ENCODE measurements at regions not wholly inside any gene's neighbourhood (a gene's known extent, or its start where the extent isn't known, plus 50 kb on each side); places are given as distances from the start of the nearest gene placed in this dataset.

- H3K9ac ChIP-seq (ENCODE audit: low read length), result no peak overlapping the region
- ChIA-PET CTCF (no interaction called here), POLR2A (no interaction called here), RAD21 (ENCODE audit: low non-redundant PET in 1 of 2, low total read pairs in 2 of 2, uncharacterized antibody in 2 of 2, unreplicated experiment in 2 of 2) (no interaction called here)
- no peaks in the 10 kb centered on the region for H3K4me1 ChIP-seq (ENCODE audit: control insufficient read depth in 1 of 2, insufficient read depth in 2 of 2, low read length in 2 of 2)
- no peaks in the 10 kb centered on the region for H3K9me3 ChIP-seq (ENCODE audit: control insufficient read depth in 1 of 2, insufficient read depth in 1 of 2, low read depth in 1 of 2, low read length in 2 of 2)
- no peak for ATAC-seq
- H3K36me3 ChIP-seq (ENCODE audit: control insufficient read depth in 1 of 2, insufficient read depth in 2 of 2, low read length in 2 of 2), result no peaks in the 10 kb centered on the region
- DNase-seq (ENCODE audit: low read depth, low spot score), result no peak
- H4K20me1 ChIP-seq (ENCODE audit: insufficient read depth), result no peaks in the 10 kb centered on the region
- BruUV-seq (replicated peaks), result no TSS peak
- H3K27me3 ChIP-seq (ENCODE audit: insufficient read depth, low read length), result no peaks in the 10 kb centered on the region
- no peaks in the 10 kb centered on the region for H3K9me2 ChIP-seq (ENCODE audit: insufficient read depth)
- no peak for TF ChIP-seq RAD21 (IDR thresholded peaks at IDR 0.05; ENCODE audit: low read depth)
- TF ChIP-seq SIN3A (IDR thresholded peaks at IDR 0.05; ENCODE audit: low read depth), result no peak
- TF ChIP-seq ZFX (IDR thresholded peaks at IDR 0.05), result no peak
- TF ChIP-seq ATF3 (IDR thresholded peaks at IDR 0.05), result no peak
- TF ChIP-seq ELF1 (IDR thresholded peaks at IDR 0.05; ENCODE audit: borderline replicate concordance, low read depth), result no peak
- TF ChIP-seq SRF (IDR thresholded peaks at IDR 0.05; ENCODE audit: low read depth), result no peak
- no peak for TF ChIP-seq TCF7L2 (IDR thresholded peaks at IDR 0.05; ENCODE audit: borderline replicate concordance, extremely low read depth, insufficient read depth, insufficient read length)
- H2AFZ ChIP-seq (ENCODE audit: low read depth, low read length, poor library complexity, severe bottlenecking), result no peak overlapping the region
- no peak overlapping the region for H3K4me3 ChIP-seq (replicated peaks in 1 of 2; ENCODE audit: low read depth in 1 of 2, low read length in 2 of 2)
- no peak overlapping the region for H3K27ac ChIP-seq (ENCODE audit: low read depth, low read length)
- no peak overlapping the region for H3K4me2 ChIP-seq (ENCODE audit: low read length)
- no peaks in the 10 kb centered on the region for H3K79me2 ChIP-seq (ENCODE audit: insufficient read depth, low read length)
- intact Hi-C loops (cut with micrococcal nuclease), result no loop called here
Observed at GRCh38 chr16:52647588-52647987, 100.6 kb upstream of the TOX3 start.

- intact Hi-C loops (cut with micrococcal nuclease), result no loop called here
- POLR2A ChIA-PET, result no interaction called here
- DNase-seq (ENCODE audit: low read depth, low spot score) (no peak), ATAC-seq (no peak)
- Histone ChIP-seq H3K36me3 (ENCODE audit: control insufficient read depth in 1 of 2, insufficient read depth in 2 of 2, low read length in 2 of 2) (no peaks in the 10 kb centered on the region), H3K4me2 (ENCODE audit: low read length) (no peak overlapping the region), H3K4me1 (ENCODE audit: control insufficient read depth in 1 of 2, insufficient read depth in 2 of 2, low read length in 2 of 2) (no peaks in the 10 kb centered on the region), H3K4me3 (replicated peaks in 1 of 2; ENCODE audit: low read depth in 1 of 2, low read length in 2 of 2) (no peak overlapping the region), H3K9me3 (ENCODE audit: control insufficient read depth in 1 of 2, insufficient read depth in 1 of 2, low read depth in 1 of 2, low read length in 2 of 2) (no peaks in the 10 kb centered on the region), H3K9me2 (ENCODE audit: insufficient read depth) (no peaks in the 10 kb centered on the region), H3K27ac (ENCODE audit: low read depth, low read length) (no peak overlapping the region), H4K20me1 (ENCODE audit: insufficient read depth) (no peaks in the 10 kb centered on the region), H3K27me3 (ENCODE audit: insufficient read depth, low read length) (no peaks in the 10 kb centered on the region), H3K79me2 (ENCODE audit: insufficient read depth, low read length) (no peaks in the 10 kb centered on the region), H3K9ac (ENCODE audit: low read length) (no peak overlapping the region), H2AFZ (ENCODE audit: low read depth, low read length, poor library complexity, severe bottlenecking) (no peak overlapping the region)
- CTCF ChIA-PET, result no interaction called here
- TF ChIP-seq FOSL1 (IDR thresholded peaks at IDR 0.05; ENCODE audit: low read depth), result no peak
- no TSS peak for BruUV-seq (replicated peaks)
- RAD21 ChIA-PET (ENCODE audit: low non-redundant PET in 1 of 2, low total read pairs in 2 of 2, uncharacterized antibody in 2 of 2, unreplicated experiment in 2 of 2), result no interaction called here
Observed at GRCh38 chr16:52643006-52643405, 96.1 kb upstream of the TOX3 start.

Measured in HCT116 (cell line).